HepG2 (cell line): ENCODE measurements at regions not wholly inside any gene's neighbourhood (a gene's known extent, or its start where the extent isn't known, plus 50 kb on each side); places are given as distances from the start of the nearest gene placed in this dataset.

ENCODE experiments used
- CREM ChIP-seq, 2 experiments: sonication (generic) in 1 of 2; formaldehyde crosslinking in 1 of 2; IDR thresholded peaks; 2 replicates each; pipeline versions ENCODE4 v1.4.0 to v1.6.1; 2016 to 2020; ENCODE audit warnings: antibody characterized with exemption in 1 of 2, mild to moderate bottlenecking in 1 of 2, missing genetic modification reagents in 1 of 2
- IRX3 ChIP-seq: sonication (generic); formaldehyde crosslinking; IDR thresholded peaks from 2 replicates; pipeline ENCODE4 v1.8.1; 2023; ENCODE audit warnings: mild to moderate bottlenecking, low read depth, missing genetic modification reagents, borderline replicate concordance
- MYC ChIP-seq: sonication (generic); formaldehyde crosslinking; IDR thresholded peaks from 2 replicates; pipeline ENCODE4 v1.9.0; 2021; ENCODE audit warnings: missing genetic modification reagents, borderline replicate concordance
- POLR2A ChIP-seq, 2 experiments: IDR thresholded peaks; 2 replicates each; pipeline ENCODE4 v1.6.1; 2011; ENCODE audit warnings: low read depth in 2 of 2, low read length in 2 of 2, mild to moderate bottlenecking in 1 of 2, moderate library complexity in 1 of 2; ENCODE audit not compliant: insufficient read depth in 1 of 2
- SMAD1 ChIP-seq: sonication (generic); formaldehyde crosslinking; IDR thresholded peaks from 2 replicates; pipeline ENCODE4 v1.4.0; 2020; ENCODE audit warnings: missing genetic modification reagents, low read depth, mild to moderate bottlenecking, borderline replicate concordance
- TCF12 ChIP-seq, 2 experiments: fragments of 450-650 bp in 1 of 2; sonication (generic) in 1 of 2; formaldehyde crosslinking in 1 of 2; IDR thresholded peaks; 2 replicates each; pipeline versions ENCODE4 v1.6.1 to v1.8.0; 2017 to 2022; ENCODE audit warnings: antibody characterized with exemption in 1 of 2, mild to moderate bottlenecking in 1 of 2, missing genetic modification reagents in 1 of 2, moderate library complexity in 1 of 2
- ZNF564 ChIP-seq: sonication (generic); formaldehyde crosslinking; IDR thresholded peaks from 2 replicates; pipeline ENCODE4 v1.8.1; 2023; ENCODE audit warnings: mild to moderate bottlenecking, missing genetic modification reagents
- ZNF589 ChIP-seq: sonication (generic); formaldehyde crosslinking; conservative IDR thresholded peaks from 2 replicates; pipeline ENCODE4 v1.8.0; 2022; ENCODE audit warnings: mild to moderate bottlenecking, moderate library complexity, missing genetic modification reagents
- ZNF724P ChIP-seq: sonication (generic); formaldehyde crosslinking; IDR thresholded peaks from 2 replicates; pipeline ENCODE4 v1.8.0; 2022; ENCODE audit warnings: missing genetic modification reagents, borderline replicate concordance
- TF ChIP-seq, protein P1 (sequence below): IDR thresholded peaks from 2 replicates; pipeline ENCODE4 v1.6.1; 2016
- TF ChIP-seq, protein P2 (sequence below): IDR thresholded peaks from 2 replicates; pipeline ENCODE4 v1.6.1; 2016; ENCODE audit warnings: low read depth, borderline replicate concordance

DNA sequence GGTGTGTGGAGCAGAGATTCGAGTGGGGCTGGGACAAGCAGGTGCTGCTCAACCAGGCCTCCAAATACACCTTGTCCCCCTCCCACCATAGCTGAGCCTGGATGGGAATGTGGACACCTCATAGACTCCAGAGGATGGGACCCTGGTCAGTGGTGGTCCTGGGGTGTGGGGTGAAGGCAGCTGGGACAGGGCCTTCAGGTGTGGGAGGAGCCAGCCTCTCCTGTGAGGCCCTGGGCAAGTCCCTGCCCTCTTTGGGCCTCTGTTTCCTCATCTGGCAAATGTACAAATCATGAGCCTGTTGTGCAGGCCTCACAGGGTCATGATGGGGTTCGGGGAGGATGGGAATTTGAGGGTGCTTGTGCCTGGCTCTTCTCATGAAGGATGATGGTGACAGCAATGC is 362.9 kb upstream of the NUPR2 start:
- TF ChIP-seq, protein P1, sequence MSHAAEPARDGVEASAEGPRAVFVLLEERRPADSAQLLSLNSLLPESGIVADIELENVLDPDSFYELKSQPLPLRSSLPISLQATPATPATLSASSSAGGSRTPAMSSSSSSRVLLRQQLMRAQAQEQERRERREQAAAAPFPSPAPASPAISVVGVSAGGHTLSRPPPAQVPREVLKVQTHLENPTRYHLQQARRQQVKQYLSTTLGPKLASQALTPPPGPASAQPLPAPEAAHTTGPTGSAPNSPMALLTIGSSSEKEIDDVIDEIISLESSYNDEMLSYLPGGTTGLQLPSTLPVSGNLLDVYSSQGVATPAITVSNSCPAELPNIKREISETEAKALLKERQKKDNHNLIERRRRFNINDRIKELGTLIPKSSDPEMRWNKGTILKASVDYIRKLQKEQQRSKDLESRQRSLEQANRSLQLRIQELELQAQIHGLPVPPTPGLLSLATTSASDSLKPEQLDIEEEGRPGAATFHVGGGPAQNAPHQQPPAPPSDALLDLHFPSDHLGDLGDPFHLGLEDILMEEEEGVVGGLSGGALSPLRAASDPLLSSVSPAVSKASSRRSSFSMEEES (CRISPR knock-in tag) = no peak
- TF ChIP-seq ZNF589 (no peak), IRX3 (CRISPR knock-in tag) (no peak), POLR2A (IDR thresholded peaks at IDR 0.05; ENCODE audit: insufficient read depth in 1 of 2, low read depth in 2 of 2, low read length in 2 of 2) (no peak), TCF12 (IDR thresholded peaks at IDR 0.05) (no peak), TCF12 (CRISPR knock-in tag; IDR thresholded peaks at IDR 0.05) (no peak), ZNF724P (CRISPR knock-in tag) (no peak), MYC (CRISPR knock-in tag) (no peak), CREM (IDR thresholded peaks at IDR 0.05) (no peak), CREM (CRISPR knock-in tag; IDR thresholded peaks at IDR 0.05) (no peak), SMAD1 (no peak), ZNF564 (CRISPR knock-in tag) (no peak)
- TF ChIP-seq, protein P2, sequence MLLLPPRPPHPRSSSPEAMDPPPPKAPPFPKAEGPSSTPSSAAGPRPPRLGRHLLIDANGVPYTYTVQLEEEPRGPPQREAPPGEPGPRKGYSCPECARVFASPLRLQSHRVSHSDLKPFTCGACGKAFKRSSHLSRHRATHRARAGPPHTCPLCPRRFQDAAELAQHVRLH (CRISPR knock-in tag) = no peak
